WTC11 (cell line): ENCODE measurements at regions not wholly inside any gene's neighbourhood (a gene's known extent, or its start where the extent isn't known, plus 50 kb on each side); places are given as distances from the start of the nearest gene placed in this dataset.
"Not testable (repeated sequence)": the region's sequence is repeated elsewhere in the genome, so short reads cannot be mapped to it uniquely, and the experiment has no call there.

Experiments used
- ATAC-seq: fragments of 200-7000 bp; cut with Tn5 transposase; 2 replicates; pipeline ENCODE4 v1.10.0; 2021; ENCODE audit warnings: mild to moderate bottlenecking, moderate library complexity
- CTCF ChIA-PET: fragments of 300-600 bp; sonication (Branson Sonifier 250); formaldehyde crosslinking; loops from one replicate; lab custom pipeline; 2021; ENCODE audit warnings: antibody characterized with exemption; lab: Charles Lee
- POLR2A ChIA-PET: fragments of 350-600 bp; sonication (Branson Sonifier 250); formaldehyde crosslinking; loops from one replicate; lab custom pipeline; 2021; ENCODE audit warnings: antibody characterized with exemption; lab: Charles Lee
- DNase-seq: peaks from one replicate; pipeline ENCODE4 v3.0.0; 2021; ENCODE audit warnings: low spot score
- H3K27ac Mint-ChIP-seq: 2 replicates; pipeline ENCODE4 v1.8.0; 2021; ENCODE audit warnings: mixed read lengths
- H3K27me3 Mint-ChIP-seq: 2 replicates; pipeline ENCODE4 v1.8.0; 2021; ENCODE audit warnings: low read depth, mild to moderate bottlenecking, moderate library complexity, mixed read lengths
- H3K36me3 Mint-ChIP-seq: 2 replicates; pipeline ENCODE4 v1.8.0; 2021; ENCODE audit warnings: mixed read lengths
- H3K4me1 Mint-ChIP-seq: 2 replicates; pipeline ENCODE4 v1.8.0; 2022; ENCODE audit warnings: mixed read lengths
- H3K4me3 Mint-ChIP-seq: 2 replicates; pipeline ENCODE4 v1.8.0; 2021; ENCODE audit warnings: mild to moderate bottlenecking, moderate library complexity, mixed read lengths
- H3K9me3 Mint-ChIP-seq: 2 replicates; pipeline ENCODE4 v1.8.0; 2021; ENCODE audit warnings: mixed read lengths
- FOXJ3 ChIP-seq: sonication (generic); formaldehyde crosslinking; IDR thresholded peaks from 2 replicates; pipeline ENCODE4 v1.9.0; 2021; ENCODE audit warnings: missing genetic modification reagents, mild to moderate bottlenecking, borderline replicate concordance
- GRHL2 ChIP-seq: fragments of 250-450 bp; sonication (Bioruptor Pico); IDR thresholded peaks from 2 replicates; pipeline ENCODE4 v1.8.0; 2022; ENCODE audit warnings: mild to moderate bottlenecking, moderate library complexity; ENCODE audit not compliant: insufficient replicate concordance, severe bottlenecking
- HMGA2 ChIP-seq: fragments of 250-450 bp; sonication (Bioruptor Pico); IDR thresholded peaks from 2 replicates; pipeline ENCODE4 v1.4.0; 2021; ENCODE audit warnings: mild to moderate bottlenecking, moderate library complexity
- MYBL2 ChIP-seq: sonication (generic); formaldehyde crosslinking; IDR thresholded peaks from 2 replicates; pipeline ENCODE4 v1.8.1; 2023; ENCODE audit warnings: mild to moderate bottlenecking, moderate library complexity, missing genetic modification reagents
- RELA ChIP-seq: sonication (generic); formaldehyde crosslinking; IDR thresholded peaks from 2 replicates; pipeline ENCODE4 v1.8.1; 2022; ENCODE audit warnings: missing genetic modification reagents, mild to moderate bottlenecking, borderline replicate concordance
- SOX15 ChIP-seq: fragments of 250-450 bp; sonication (Bioruptor Pico); IDR thresholded peaks from 2 replicates; pipeline ENCODE4 v1.9.0; 2021; ENCODE audit warnings: mild to moderate bottlenecking
- TCF7 ChIP-seq: sonication (generic); formaldehyde crosslinking; IDR thresholded peaks from 2 replicates; pipeline ENCODE4 v1.8.0; 2022; ENCODE audit warnings: mild to moderate bottlenecking, low read depth, missing genetic modification reagents, moderate library complexity
- TEAD1 ChIP-seq: sonication (generic); formaldehyde crosslinking; IDR thresholded peaks from 2 replicates; pipeline ENCODE4 v1.8.0; 2022; ENCODE audit warnings: mild to moderate bottlenecking, missing genetic modification reagents
- ZNF232 ChIP-seq: sonication (generic); formaldehyde crosslinking; IDR thresholded peaks from 2 replicates; pipeline ENCODE4 v1.8.0; 2022; ENCODE audit warnings: mild to moderate bottlenecking, missing genetic modification reagents
- ZNF317 ChIP-seq: sonication (generic); formaldehyde crosslinking; IDR thresholded peaks from 2 replicates; pipeline ENCODE4 v1.8.1; 2023; ENCODE audit warnings: low read depth, mild to moderate bottlenecking, moderate library complexity, missing genetic modification reagents, borderline replicate concordance
- ZNF671 ChIP-seq: fragments of 250-450 bp; sonication (Bioruptor Pico); IDR thresholded peaks from 2 replicates; pipeline ENCODE4 v1.8.0; 2021; ENCODE audit warnings: mild to moderate bottlenecking
- TF ChIP-seq, protein P1 (sequence below): sonication (generic); formaldehyde crosslinking; IDR thresholded peaks from 2 replicates; pipeline ENCODE4 v1.8.0; 2022; ENCODE audit warnings: mild to moderate bottlenecking, missing genetic modification reagents
- TF ChIP-seq, protein P2 (sequence below): sonication (generic); formaldehyde crosslinking; IDR thresholded peaks from 2 replicates; pipeline ENCODE4 v1.8.0; 2023; ENCODE audit warnings: mild to moderate bottlenecking, missing genetic modification reagents
- TF ChIP-seq, protein P3 (sequence below): sonication (generic); formaldehyde crosslinking; IDR thresholded peaks from 2 replicates; pipeline ENCODE4 v1.8.1; 2022; ENCODE audit warnings: missing genetic modification reagents, borderline replicate concordance

DNA sequence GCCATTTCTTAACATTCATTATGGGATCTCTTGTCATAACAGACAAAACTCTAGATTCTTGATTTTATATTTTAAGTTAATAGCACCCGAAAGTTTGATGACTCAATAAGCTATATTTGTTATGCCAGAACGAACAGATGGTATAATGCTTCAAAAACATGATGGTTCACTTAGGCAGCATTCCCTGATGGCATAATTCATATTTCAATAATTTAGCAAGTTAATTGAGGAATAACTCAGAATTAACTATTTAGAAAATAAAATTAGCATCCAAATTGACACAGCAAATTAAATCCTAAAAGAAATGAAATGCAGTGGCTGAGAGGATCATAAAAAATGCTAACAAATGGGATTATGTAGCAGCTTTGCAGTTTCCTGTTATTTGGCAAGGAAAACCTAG is 260.8 kb upstream of the MBL2 start (continued):
- TF ChIP-seq, protein P1, sequence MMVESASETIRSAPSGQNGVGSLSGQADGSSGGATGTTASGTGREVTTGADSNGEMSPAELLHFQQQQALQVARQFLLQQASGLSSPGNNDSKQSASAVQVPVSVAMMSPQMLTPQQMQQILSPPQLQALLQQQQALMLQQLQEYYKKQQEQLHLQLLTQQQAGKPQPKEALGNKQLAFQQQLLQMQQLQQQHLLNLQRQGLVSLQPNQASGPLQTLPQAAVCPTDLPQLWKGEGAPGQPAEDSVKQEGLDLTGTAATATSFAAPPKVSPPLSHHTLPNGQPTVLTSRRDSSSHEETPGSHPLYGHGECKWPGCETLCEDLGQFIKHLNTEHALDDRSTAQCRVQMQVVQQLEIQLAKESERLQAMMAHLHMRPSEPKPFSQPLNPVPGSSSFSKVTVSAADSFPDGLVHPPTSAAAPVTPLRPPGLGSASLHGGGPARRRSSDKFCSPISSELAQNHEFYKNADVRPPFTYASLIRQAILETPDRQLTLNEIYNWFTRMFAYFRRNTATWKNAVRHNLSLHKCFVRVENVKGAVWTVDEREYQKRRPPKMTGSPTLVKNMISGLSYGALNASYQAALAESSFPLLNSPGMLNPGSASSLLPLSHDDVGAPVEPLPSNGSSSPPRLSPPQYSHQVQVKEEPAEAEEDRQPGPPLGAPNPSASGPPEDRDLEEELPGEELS: no peak
- TF ChIP-seq ZNF317: no peak
- no peak for TF ChIP-seq FOXJ3
- no peak for TF ChIP-seq SOX15 (CRISPR knock-in tag)
- TF ChIP-seq, protein P2, sequence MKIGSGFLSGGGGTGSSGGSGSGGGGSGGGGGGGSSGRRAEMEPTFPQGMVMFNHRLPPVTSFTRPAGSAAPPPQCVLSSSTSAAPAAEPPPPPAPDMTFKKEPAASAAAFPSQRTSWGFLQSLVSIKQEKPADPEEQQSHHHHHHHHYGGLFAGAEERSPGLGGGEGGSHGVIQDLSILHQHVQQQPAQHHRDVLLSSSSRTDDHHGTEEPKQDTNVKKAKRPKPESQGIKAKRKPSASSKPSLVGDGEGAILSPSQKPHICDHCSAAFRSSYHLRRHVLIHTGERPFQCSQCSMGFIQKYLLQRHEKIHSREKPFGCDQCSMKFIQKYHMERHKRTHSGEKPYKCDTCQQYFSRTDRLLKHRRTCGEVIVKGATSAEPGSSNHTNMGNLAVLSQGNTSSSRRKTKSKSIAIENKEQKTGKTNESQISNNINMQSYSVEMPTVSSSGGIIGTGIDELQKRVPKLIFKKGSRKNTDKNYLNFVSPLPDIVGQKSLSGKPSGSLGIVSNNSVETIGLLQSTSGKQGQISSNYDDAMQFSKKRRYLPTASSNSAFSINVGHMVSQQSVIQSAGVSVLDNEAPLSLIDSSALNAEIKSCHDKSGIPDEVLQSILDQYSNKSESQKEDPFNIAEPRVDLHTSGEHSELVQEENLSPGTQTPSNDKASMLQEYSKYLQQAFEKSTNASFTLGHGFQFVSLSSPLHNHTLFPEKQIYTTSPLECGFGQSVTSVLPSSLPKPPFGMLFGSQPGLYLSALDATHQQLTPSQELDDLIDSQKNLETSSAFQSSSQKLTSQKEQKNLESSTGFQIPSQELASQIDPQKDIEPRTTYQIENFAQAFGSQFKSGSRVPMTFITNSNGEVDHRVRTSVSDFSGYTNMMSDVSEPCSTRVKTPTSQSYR (CRISPR knock-in tag): no peak
- no peak for TF ChIP-seq ZNF671 (CRISPR knock-in tag)
- TF ChIP-seq, protein P3, sequence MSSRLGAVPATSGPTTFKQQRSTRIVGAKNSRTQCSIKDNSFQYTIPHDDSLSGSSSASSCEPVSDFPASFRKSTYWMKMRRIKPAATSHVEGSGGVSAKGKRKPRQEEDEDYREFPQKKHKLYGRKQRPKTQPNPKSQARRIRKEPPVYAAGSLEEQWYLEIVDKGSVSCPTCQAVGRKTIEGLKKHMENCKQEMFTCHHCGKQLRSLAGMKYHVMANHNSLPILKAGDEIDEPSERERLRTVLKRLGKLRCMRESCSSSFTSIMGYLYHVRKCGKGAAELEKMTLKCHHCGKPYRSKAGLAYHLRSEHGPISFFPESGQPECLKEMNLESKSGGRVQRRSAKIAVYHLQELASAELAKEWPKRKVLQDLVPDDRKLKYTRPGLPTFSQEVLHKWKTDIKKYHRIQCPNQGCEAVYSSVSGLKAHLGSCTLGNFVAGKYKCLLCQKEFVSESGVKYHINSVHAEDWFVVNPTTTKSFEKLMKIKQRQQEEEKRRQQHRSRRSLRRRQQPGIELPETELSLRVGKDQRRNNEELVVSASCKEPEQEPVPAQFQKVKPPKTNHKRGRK (CRISPR knock-in tag): no peak
- no peak for TF ChIP-seq GRHL2 (CRISPR knock-in tag)
- no peak for TF ChIP-seq ZNF232 (CRISPR knock-in tag)

DNA sequence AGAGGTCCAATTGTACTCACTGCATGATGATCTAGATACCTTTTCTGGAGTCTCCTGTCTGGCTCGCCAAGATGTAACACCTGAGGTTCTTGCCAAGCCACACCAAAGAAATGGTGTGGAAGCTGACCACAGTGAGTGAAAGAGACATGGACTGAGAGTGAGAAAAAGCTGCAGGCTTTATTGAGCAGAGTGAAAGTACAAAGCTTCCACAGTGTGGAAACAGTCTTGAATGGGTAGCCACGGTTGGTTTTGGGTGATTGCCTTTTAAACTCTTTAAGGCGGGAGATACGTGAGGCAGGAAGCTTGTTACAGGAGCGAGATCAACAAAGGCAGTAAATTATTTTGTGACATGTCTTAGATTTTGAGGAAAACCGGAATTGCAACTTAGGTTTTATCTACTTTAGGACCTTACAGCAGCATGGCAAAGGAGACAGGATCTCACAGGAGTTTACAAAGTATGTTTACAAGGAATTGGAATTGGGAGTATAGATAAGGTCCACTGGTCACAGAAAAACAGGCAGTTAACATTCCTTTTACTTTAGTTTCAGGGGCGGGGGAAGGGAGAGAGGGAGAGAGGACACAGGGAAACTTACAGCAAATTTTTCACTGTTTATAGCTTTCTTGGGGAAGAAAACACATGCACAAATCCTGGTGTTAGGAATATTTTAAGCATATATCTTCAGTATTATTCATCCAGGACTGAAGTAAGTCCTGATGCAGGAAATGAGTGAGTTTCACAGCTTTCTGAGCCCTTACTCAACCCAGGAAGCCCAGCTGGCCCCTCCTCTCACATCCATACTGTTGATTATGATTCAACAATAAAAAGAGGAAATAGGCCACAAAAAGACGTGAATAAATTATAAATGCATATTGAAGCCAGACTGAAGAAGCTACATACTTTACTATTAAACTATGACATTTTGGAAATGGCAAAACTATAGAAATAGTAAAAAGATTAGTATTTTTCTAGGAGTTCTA is 257.6 kb upstream of the MBL2 start:
- H3K4me3 Mint-ChIP-seq, POLR2A ChIA-PET, H3K9me3 Mint-ChIP-seq, ATAC-seq, H3K27me3 Mint-ChIP-seq, CTCF ChIA-PET, DNase-seq, H3K36me3 Mint-ChIP-seq: not testable (repeated sequence)
- H3K4me1 Mint-ChIP-seq: peaks cover 37% of the 10 kb centered on the region
- peak overlapping the region; percentile 92 for H3K27ac Mint-ChIP-seq

DNA sequence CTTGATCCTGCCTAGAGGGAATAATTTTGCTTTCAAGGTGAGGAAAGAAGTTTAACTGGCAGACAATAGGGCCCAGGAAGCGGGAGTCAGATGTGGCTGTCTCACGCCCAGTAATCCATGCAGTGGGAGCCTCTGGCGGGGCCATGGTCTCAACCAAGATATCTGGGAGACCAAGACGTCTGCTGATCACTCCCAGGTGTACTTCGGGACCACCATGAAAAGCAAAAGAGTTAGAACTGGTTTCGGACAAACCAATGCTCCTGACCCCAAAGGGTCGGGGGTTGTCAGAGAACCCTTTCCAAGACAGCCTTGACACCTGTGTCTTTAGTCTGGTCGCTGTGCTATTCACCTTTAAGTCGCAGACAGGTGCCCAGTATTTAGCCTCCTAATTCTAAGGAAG is 256.9 kb upstream of the MBL2 start:
- no peak overlapping the region for H3K4me3 Mint-ChIP-seq
- peaks cover 10% of the 10 kb centered on the region for H3K36me3 Mint-ChIP-seq
- H3K27ac Mint-ChIP-seq: peak overlapping the region; percentile 92
- DNase-seq (no peak), ATAC-seq (no peak)
- ChIA-PET CTCF (no interaction called here), POLR2A (no interaction called here)
- peaks cover 5% of the 10 kb centered on the region; the same call in 1 of the 2 replicates for H3K9me3 Mint-ChIP-seq
- no peak for TF ChIP-seq TCF7 (CRISPR knock-in tag)
- TF ChIP-seq TEAD1: no peak
- no peak for TF ChIP-seq HMGA2
- TF ChIP-seq, protein P1: no peak
- no peak for TF ChIP-seq MYBL2
- TF ChIP-seq RELA (CRISPR knock-in tag): no peak
- TF ChIP-seq FOXJ3: no peak
- no peaks in the 10 kb centered on the region; the same call in 1 of the 2 replicates for H3K27me3 Mint-ChIP-seq
- H3K4me1 Mint-ChIP-seq: peaks cover 41% of the 10 kb centered on the region

DNA sequence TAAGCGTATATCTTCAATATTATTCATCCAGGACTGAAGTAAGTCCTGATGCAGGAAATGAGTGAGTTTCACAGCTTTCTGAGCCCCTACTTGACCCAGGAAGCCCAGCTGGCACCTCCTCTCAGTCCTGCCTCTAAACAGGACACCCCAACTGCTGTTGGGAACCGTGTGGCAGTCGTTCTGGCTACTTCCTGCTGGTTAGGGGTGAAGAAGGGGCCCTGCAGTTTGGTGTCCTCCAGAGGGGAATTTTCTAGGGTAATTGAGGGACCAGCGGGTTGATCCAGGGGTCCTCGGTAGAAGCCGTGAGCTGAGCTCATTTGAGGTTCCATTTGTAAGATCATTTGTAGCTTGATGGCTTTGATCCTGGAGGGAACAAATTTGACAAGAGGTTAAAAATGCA is 253.2 kb upstream of the MBL2 start:
- H3K27ac Mint-ChIP-seq, H3K9me3 Mint-ChIP-seq, ATAC-seq, H3K4me3 Mint-ChIP-seq, H3K27me3 Mint-ChIP-seq, DNase-seq, POLR2A ChIA-PET, CTCF ChIA-PET, H3K36me3 Mint-ChIP-seq: not testable (repeated sequence)
- peaks cover 55% of the 10 kb centered on the region for H3K4me1 Mint-ChIP-seq
